ENCODE measurements at regions not wholly inside any gene's neighbourhood (a gene's known extent, or its start where the extent isn't known, plus 50 kb on each side); places are given as distances from the start of the nearest gene placed in this dataset.

DNA sequence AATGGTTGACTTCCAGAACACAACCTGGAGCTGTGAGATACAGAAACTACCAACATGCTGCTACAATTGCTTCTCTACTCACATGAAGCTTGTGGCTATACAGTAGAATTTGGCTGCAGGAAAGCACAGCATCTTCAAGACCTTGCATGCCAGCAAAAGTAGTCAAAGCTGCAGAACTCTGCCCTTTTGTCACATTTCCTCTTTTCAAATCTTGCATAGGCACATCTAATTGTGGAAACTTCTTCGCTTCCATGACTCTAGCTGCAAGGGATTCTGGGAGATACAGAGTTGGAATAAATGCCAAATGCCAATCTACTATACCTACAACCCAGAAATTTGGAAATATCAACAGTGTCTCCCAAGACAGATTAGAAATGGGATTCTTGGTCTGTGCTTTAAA, 462.2 kb downstream of the FOXO1 start:
- Mint-ChIP-seq H3K4me3 (no peak overlapping the region), H3K27me3 (ENCODE audit: low read depth) (no peaks in the 10 kb centered on the region), H3K4me1 (peaks cover 3% of the 10 kb centered on the region), H3K9me3 (peaks cover 6% of the 10 kb centered on the region), H3K36me3 (no peaks in the 10 kb centered on the region), H3K27ac (no peak overlapping the region)
- no peak for DNase-seq (ENCODE audit: low spot score)
- ChIA-PET POLR2A (interaction anchor here (0.6 kb wide), 1 partner anchor 118 kb away, joined by 4 read pairs; no protein-coding TSS in a partner anchor), CTCF (no interaction called here)
- TF ChIP-seq ZNF219 (CRISPR knock-in tag; IDR thresholded peaks at IDR 0.05; ENCODE audit: borderline replicate concordance) (no peak), MLX (CRISPR knock-in tag; IDR thresholded peaks at IDR 0.05) (no peak), ZNF416 (CRISPR knock-in tag; IDR thresholded peaks at IDR 0.05) (no peak)
- TF ChIP-seq, protein P1, sequence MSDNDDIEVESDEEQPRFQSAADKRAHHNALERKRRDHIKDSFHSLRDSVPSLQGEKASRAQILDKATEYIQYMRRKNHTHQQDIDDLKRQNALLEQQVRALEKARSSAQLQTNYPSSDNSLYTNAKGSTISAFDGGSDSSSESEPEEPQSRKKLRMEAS (CRISPR knock-in tag; IDR thresholded peaks at IDR 0.05): no peak
- TF ChIP-seq, protein P2, sequence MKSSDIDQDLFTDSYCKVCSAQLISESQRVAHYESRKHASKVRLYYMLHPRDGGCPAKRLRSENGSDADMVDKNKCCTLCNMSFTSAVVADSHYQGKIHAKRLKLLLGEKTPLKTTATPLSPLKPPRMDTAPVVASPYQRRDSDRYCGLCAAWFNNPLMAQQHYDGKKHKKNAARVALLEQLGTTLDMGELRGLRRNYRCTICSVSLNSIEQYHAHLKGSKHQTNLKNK (CRISPR knock-in tag; IDR thresholded peaks at IDR 0.05): no peak
- ATAC-seq: no peak

GRCh38 chr13:40205771-40206240, 460.6 kb downstream of the FOXO1 start:
- ChIA-PET CTCF (no interaction called here), POLR2A (no interaction called here)
- no peak overlapping the region for H3K4me3 Mint-ChIP-seq
- H3K9me3 Mint-ChIP-seq: peaks cover 6% of the 10 kb centered on the region
- H3K27ac Mint-ChIP-seq: no peak overlapping the region
- no peaks in the 10 kb centered on the region for H3K27me3 Mint-ChIP-seq (ENCODE audit: low read depth)
- ATAC-seq (no peak), DNase-seq (ENCODE audit: low spot score) (no peak)
- TF ChIP-seq USF2 (CRISPR knock-in tag; IDR thresholded peaks at IDR 0.05) (no peak), NFE2L1 (CRISPR knock-in tag; IDR thresholded peaks at IDR 0.05) (no peak), TEAD4 (CRISPR knock-in tag; IDR thresholded peaks at IDR 0.05) (no peak), ZNF423 (CRISPR knock-in tag; IDR thresholded peaks at IDR 0.05) (no peak), ARID4B (CRISPR knock-in tag; IDR thresholded peaks at IDR 0.05; ENCODE audit: borderline replicate concordance) (no peak)
- peaks cover 3% of the 10 kb centered on the region for H3K4me1 Mint-ChIP-seq
- no peaks in the 10 kb centered on the region for H3K36me3 Mint-ChIP-seq

DNA sequence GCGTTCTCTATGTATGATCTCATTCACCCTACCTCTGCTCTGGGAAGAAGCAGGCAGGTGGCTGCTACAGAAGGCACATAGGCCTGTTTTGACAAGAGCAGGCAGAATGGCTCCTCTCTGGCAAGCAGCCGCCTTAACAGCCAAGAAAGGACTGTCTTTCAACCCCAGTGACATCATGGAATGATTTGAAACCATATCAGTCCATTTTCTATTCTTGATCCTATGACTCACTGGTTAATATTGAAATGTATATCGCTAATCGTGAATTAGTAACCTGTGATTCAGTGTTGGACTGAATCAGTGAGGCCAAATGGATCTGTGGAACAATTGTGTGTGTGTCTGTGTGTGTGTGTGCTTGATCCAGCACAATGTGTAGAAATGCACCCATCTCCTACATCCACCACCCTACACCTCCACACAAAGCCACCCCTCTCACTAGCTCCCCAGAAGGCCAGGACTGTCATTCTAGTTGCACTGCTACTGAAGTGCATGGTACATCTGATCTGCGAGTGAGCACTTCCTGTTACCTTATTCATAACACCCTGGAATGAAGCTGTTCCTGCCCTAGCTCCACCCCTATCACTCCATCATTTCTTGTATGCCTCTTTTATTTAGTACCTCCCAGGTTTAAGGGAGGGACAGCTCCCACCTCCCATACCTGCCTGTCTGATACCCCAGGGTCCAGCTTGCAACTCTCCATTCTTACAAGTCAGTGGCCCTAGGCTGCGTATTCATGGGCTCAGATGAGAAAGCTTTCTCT, 460.0 kb downstream of the FOXO1 start:
- ATAC-seq: no peak
- Mint-ChIP-seq H3K4me1 (peaks cover 3% of the 10 kb centered on the region), H3K9me3 (peaks cover 6% of the 10 kb centered on the region), H3K36me3 (no peaks in the 10 kb centered on the region), H3K27ac (no peak overlapping the region), H3K4me3 (no peak overlapping the region), H3K27me3 (ENCODE audit: low read depth) (no peaks in the 10 kb centered on the region)
- ChIA-PET POLR2A (no interaction called here), CTCF (no interaction called here)
- DNase-seq (ENCODE audit: low spot score): no peak
- TF ChIP-seq FOXK1 (CRISPR knock-in tag; IDR thresholded peaks at IDR 0.05) (no peak), ZNF263 (CRISPR knock-in tag; IDR thresholded peaks at IDR 0.05; ENCODE audit: low read depth) (no peak), ZBTB21 (CRISPR knock-in tag; IDR thresholded peaks at IDR 0.05; ENCODE audit: borderline replicate concordance) (no peak), CBFB (CRISPR knock-in tag; IDR thresholded peaks at IDR 0.05; ENCODE audit: low read depth) (no peak), NR3C1 (CRISPR knock-in tag; conservative IDR thresholded peaks at IDR 0.05; ENCODE audit: low read depth) (no peak), TP53 (CRISPR knock-in tag; IDR thresholded peaks at IDR 0.05) (no peak), NFE2L1 (CRISPR knock-in tag; IDR thresholded peaks at IDR 0.05) (no peak), ZNF671 (CRISPR knock-in tag; IDR thresholded peaks at IDR 0.05) (no peak)
- TF ChIP-seq, protein P3, sequence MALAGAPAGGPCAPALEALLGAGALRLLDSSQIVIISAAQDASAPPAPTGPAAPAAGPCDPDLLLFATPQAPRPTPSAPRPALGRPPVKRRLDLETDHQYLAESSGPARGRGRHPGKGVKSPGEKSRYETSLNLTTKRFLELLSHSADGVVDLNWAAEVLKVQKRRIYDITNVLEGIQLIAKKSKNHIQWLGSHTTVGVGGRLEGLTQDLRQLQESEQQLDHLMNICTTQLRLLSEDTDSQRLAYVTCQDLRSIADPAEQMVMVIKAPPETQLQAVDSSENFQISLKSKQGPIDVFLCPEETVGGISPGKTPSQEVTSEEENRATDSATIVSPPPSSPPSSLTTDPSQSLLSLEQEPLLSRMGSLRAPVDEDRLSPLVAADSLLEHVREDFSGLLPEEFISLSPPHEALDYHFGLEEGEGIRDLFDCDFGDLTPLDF (CRISPR knock-in tag; IDR thresholded peaks at IDR 0.05): no peak
